ENCODE measurements at regions not wholly inside any gene's neighbourhood (a gene's known extent, or its start where the extent isn't known, plus 50 kb on each side); places are given as distances from the start of the nearest gene placed in this dataset.
"Not testable (repeated sequence)": the region's sequence is repeated elsewhere in the genome, so short reads cannot be mapped to it uniquely, and the experiment has no call there.

DNA sequence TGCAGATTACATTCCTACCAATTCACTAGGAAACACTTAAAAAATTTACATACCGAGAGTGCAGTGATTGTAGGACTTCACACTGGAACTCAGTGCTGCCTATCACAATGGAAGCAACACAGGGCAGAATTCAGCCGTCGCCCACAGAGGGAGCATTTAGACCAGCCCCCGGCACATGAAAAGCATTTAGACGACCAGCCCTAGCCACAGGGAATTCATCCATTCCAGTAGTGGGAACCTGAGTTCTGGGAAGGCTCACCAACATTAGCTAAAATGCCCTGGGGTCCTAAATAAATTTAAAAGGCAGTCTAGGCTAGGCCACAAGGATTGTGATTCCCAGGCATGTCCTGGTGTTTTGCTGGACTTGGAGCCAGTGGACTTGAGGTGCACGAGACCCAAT lies 155.2 kb downstream of the LIG4 start:
- Histone ChIP-seq H3K27ac (no peak overlapping the region), H3K27me3 (ENCODE audit: insufficient read depth, low read depth, severe bottlenecking) (no peaks in the 10 kb centered on the region), H3K9me3 (ENCODE audit: severe bottlenecking) (no peaks in the 10 kb centered on the region), H3K4me3 (ENCODE audit: low read depth, low read length) (no peak overlapping the region), H3K36me3 (no peaks in the 10 kb centered on the region)
- TF ChIP-seq, protein P1, sequence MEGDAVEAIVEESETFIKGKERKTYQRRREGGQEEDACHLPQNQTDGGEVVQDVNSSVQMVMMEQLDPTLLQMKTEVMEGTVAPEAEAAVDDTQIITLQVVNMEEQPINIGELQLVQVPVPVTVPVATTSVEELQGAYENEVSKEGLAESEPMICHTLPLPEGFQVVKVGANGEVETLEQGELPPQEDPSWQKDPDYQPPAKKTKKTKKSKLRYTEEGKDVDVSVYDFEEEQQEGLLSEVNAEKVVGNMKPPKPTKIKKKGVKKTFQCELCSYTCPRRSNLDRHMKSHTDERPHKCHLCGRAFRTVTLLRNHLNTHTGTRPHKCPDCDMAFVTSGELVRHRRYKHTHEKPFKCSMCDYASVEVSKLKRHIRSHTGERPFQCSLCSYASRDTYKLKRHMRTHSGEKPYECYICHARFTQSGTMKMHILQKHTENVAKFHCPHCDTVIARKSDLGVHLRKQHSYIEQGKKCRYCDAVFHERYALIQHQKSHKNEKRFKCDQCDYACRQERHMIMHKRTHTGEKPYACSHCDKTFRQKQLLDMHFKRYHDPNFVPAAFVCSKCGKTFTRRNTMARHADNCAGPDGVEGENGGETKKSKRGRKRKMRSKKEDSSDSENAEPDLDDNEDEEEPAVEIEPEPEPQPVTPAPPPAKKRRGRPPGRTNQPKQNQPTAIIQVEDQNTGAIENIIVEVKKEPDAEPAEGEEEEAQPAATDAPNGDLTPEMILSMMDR (IDR thresholded peaks at IDR 0.05; ENCODE audit: low read depth, low read length) = no peak
- DNase-seq = no peak

DNA sequence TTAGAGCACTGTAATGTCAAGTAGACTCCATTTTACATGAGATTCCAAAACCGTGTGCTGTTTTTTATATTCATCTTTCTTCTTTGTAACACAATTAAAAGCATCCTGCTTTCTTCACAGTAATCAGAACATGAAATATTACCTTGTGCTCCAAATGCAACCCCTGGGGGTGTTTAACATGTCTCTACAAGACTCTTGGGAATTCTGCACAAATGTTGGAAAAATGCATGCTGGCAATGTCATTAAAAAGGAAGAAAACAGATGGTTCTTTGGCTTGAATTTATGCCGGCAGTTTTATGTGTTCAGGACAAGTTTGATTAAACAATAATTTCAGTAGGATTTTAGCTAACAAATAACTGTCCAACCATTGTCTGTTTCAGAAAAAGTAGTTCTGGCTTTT lies 159.1 kb downstream of the LIG4 start:
- TF ChIP-seq, protein P1 (IDR thresholded peaks at IDR 0.05; ENCODE audit: low read depth, low read length) = no peak
- Histone ChIP-seq H3K27ac (no peak overlapping the region), H3K36me3 (no peaks in the 10 kb centered on the region), H3K27me3 (ENCODE audit: insufficient read depth, low read depth, severe bottlenecking) (peaks cover 4% of the 10 kb centered on the region), H3K4me3 (ENCODE audit: low read depth, low read length) (no peak overlapping the region), H3K9me3 (ENCODE audit: severe bottlenecking) (no peaks in the 10 kb centered on the region)
- no peak for DNase-seq

DNA sequence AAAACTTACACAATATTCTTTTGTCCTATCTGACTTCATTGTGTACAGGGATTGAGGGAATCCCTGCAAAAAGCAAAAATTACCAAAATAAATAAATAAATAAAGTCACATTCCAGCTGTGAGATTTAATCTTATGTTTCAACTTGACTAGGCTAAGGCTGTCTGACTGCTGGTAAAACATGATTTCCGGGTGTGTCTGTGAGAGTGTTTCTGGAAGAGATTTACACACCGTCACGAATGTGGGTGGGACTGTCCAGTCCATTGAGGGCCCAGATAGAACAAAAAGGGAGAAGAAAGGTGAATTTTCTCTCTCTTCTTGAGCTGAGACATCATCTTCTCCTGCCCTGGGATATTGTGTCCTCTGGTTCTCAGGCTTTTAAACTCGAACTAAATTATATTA lies 166.1 kb downstream of the LIG4 start:
- no peak for DNase-seq
- no peaks in the 10 kb centered on the region for H3K9me3 ChIP-seq (ENCODE audit: severe bottlenecking)
- H3K27ac ChIP-seq = no peak overlapping the region
- no peak overlapping the region for H3K4me3 ChIP-seq (ENCODE audit: low read depth, low read length)
- peaks cover 4% of the 10 kb centered on the region for H3K27me3 ChIP-seq (ENCODE audit: insufficient read depth, low read depth, severe bottlenecking)
- no peaks in the 10 kb centered on the region for H3K36me3 ChIP-seq
- TF ChIP-seq, protein P1 (IDR thresholded peaks at IDR 0.05; ENCODE audit: low read depth, low read length) = no peak

DNA sequence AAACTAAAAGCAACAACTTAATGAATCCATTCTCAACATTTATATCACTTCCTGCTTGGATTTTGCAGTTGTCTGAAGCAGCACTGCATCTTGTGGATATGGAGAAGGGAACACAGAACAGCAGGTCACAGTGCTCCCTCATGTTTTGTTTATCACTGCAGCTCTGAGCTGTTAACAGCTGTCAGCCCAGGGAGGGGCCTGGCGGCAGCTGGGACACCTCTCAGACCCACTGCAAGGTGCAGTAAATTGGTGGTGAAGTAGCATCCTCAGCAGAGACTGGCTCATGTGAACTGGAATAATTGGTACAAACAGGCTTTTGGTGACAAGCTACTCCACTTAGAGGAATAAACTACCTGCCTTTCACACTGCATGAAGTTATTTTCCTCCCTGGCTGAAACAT lies 170.4 kb downstream of the LIG4 start:
- no peak overlapping the region for H3K27ac ChIP-seq
- H3K4me3 ChIP-seq (ENCODE audit: low read depth, low read length) = no peak overlapping the region
- no peak for DNase-seq
- TF ChIP-seq, protein P1 (IDR thresholded peaks at IDR 0.05; ENCODE audit: low read depth, low read length) = no peak
- H3K27me3 ChIP-seq (ENCODE audit: insufficient read depth, low read depth, severe bottlenecking) = peaks cover 3% of the 10 kb centered on the region
- no peaks in the 10 kb centered on the region for H3K9me3 ChIP-seq (ENCODE audit: severe bottlenecking)
- no peaks in the 10 kb centered on the region for H3K36me3 ChIP-seq

DNA sequence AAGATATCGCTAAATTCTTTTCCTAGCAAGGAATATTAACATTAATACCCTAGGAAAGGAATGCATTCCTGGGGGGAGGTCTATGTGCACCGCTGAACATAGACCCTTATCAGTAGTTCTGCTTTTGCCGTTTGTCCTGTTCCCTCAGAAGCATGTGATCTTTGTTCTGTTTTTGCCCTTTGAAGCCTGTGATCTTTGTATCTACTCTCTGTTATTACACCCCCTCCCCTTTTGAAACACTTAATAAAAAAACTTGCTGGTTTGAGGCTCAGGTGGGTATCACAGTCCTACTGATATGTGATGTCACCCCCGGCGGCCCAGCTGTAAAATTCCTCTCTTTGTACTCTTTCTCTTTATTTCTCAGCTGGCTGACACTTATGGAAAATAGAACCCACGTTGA lies 172.5 kb downstream of the LIG4 start:
- not testable (repeated sequence) for H3K27me3 ChIP-seq (ENCODE audit: insufficient read depth, low read depth, severe bottlenecking); H3K4me3 ChIP-seq (ENCODE audit: low read depth, low read length); DNase-seq; H3K27ac ChIP-seq; H3K9me3 ChIP-seq (ENCODE audit: severe bottlenecking); H3K36me3 ChIP-seq

DNA sequence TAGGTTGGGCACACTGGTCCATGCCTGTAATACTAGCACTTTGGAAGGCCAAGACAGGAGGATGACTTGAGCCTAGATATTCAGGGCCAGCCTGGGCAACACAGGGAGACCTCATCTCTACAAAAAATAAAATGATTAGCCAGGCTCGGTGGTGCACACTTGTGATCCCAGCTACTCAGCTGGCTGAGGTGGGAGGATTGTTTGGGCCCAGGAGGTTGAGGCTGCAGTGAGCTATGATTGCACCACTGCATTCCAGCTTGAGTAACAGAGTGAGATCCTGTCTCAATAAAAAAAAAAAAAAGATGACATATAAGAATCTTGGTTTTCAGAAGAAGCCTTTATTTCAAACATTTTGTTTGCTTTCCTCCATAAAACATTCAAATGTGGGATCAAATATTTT lies 178.0 kb downstream of the LIG4 start:
- H3K36me3 ChIP-seq = no peaks in the 10 kb centered on the region
- no peak for DNase-seq
- H3K9me3 ChIP-seq (ENCODE audit: severe bottlenecking) = peaks cover 2% of the 10 kb centered on the region
- peaks cover 9% of the 10 kb centered on the region for H3K27me3 ChIP-seq (ENCODE audit: insufficient read depth, low read depth, severe bottlenecking)
- no peak overlapping the region for H3K4me3 ChIP-seq (ENCODE audit: low read depth, low read length)
- no peak overlapping the region for H3K27ac ChIP-seq
- TF ChIP-seq, protein P1 (IDR thresholded peaks at IDR 0.05; ENCODE audit: low read depth, low read length) = no peak

Data from WERI-Rb-1 (cell line).